ENCODE measurements at regions not wholly inside any gene's neighbourhood (a gene's known extent, or its start where the extent isn't known, plus 50 kb on each side); places are given as distances from the start of the nearest gene placed in this dataset.

- DNase-seq (ENCODE audit: low read depth in 1 of 2, low spot score in 2 of 2) (no peak), FAIRE-seq (no peak)
- H4K20me1 ChIP-seq (replicated peaks in 1 of 2; ENCODE audit: control insufficient read depth in 1 of 2, insufficient read depth in 2 of 2, low read length in 2 of 2): no peaks in the 10 kb centered on the region
- 95% methylated on average over 2 of the region's 2 CpGs; no CpG with 5 or more reads in 1 of the 2 experiments for WGBS, 2 experiments (ENCODE audit: extremely low coverage in 1 of 2, insufficient coverage in 1 of 2, insufficient read length in 1 of 2, insufficient replicate concordance in 2 of 2, low coverage in 1 of 2, low lambda C conversion rate in 2 of 2, missing lambda C conversion rate in 1 of 2)
- H3K4me1 ChIP-seq (replicated peaks in 1 of 4; ENCODE audit: control insufficient read depth in 3 of 4, insufficient read depth in 4 of 4, low read length in 3 of 4): no peaks in the 10 kb centered on the region
- POLR2A ChIA-PET (ENCODE audit: partially characterized antibody): no interaction called here
- H4K91ac ChIP-seq (replicated peaks; ENCODE audit: insufficient read length, low read length): no peak overlapping the region
- no peak overlapping the region for H2BK20ac ChIP-seq (ENCODE audit: low read length)
- no peak overlapping the region for H3K23ac ChIP-seq (ENCODE audit: insufficient read length)
- no peak overlapping the region for H3K18ac ChIP-seq (ENCODE audit: extremely low read depth, low read length)
- H2BK120ac ChIP-seq (replicated peaks; ENCODE audit: low read depth, low read length): no peak overlapping the region
- H3K9me3 ChIP-seq (ENCODE audit: insufficient read depth in 2 of 2, low read depth in 1 of 2, low read length in 1 of 2): no peaks in the 10 kb centered on the region
- no peak overlapping the region for H2AFZ ChIP-seq (ENCODE audit: low read length)
- H3K4me3 ChIP-seq (ENCODE audit: extremely low read depth in 1 of 4, insufficient read depth in 2 of 4, low read depth in 3 of 4, low read length in 4 of 4): no peak overlapping the region
- no peak overlapping the region for H2BK5ac ChIP-seq (ENCODE audit: low read depth, low read length)
- H3K79me1 ChIP-seq (ENCODE audit: low read depth, low read length): no peaks in the 10 kb centered on the region
- CTCF ChIA-PET (ENCODE audit: partially characterized antibody): no interaction called here
- H3K4ac ChIP-seq (replicated peaks; ENCODE audit: insufficient read length, low read depth, low read length): no peak overlapping the region
- no peak overlapping the region for H3K14ac ChIP-seq (ENCODE audit: insufficient read length)
- no peaks in the 10 kb centered on the region for H3K36me3 ChIP-seq (ENCODE audit: control insufficient read depth in 2 of 4, insufficient read depth in 4 of 4, low read length in 3 of 4)
- H3K27ac ChIP-seq (ENCODE audit: low read depth, low read length): no peak overlapping the region
- H3K79me2 ChIP-seq (ENCODE audit: control insufficient read depth in 1 of 2, insufficient read depth in 2 of 2, low read length in 2 of 2): no peaks in the 10 kb centered on the region
- H3K23me2 ChIP-seq (ENCODE audit: low read depth, low read length): no peaks in the 10 kb centered on the region; the same call in 1 of the 2 replicates
- H2BK12ac ChIP-seq (ENCODE audit: low read depth, low read length): no peak overlapping the region
- H3K27me3 ChIP-seq (replicated peaks in 1 of 4; ENCODE audit: control insufficient read depth in 3 of 4, extremely low read depth in 1 of 4, insufficient read depth in 3 of 4, low read length in 3 of 4): no peaks in the 10 kb centered on the region
- no peak overlapping the region for H4K5ac ChIP-seq (ENCODE audit: insufficient read length, low read depth, low read length)
- no peak overlapping the region for H3K9ac ChIP-seq (replicated peaks in 1 of 4; ENCODE audit: extremely low read depth in 1 of 4, low read depth in 3 of 4, low read length in 3 of 4)
- no peak overlapping the region for H2BK15ac ChIP-seq (ENCODE audit: low read length)
- H2AK5ac ChIP-seq (ENCODE audit: low read depth, low read length): no peak overlapping the region
- no peak overlapping the region for H3K4me2 ChIP-seq (ENCODE audit: insufficient read depth in 1 of 2, low read depth in 2 of 2, low read length in 2 of 2)
- H3K56ac ChIP-seq (replicated peaks; ENCODE audit: insufficient read length, low read depth, low read length): no peak overlapping the region
- TF ChIP-seq CEBPB (IDR thresholded peaks at IDR 0.05; ENCODE audit: low read depth, low read length) (no peak), SP1 (IDR thresholded peaks at IDR 0.05; ENCODE audit: low read depth, low read length) (no peak), ATF2 (IDR thresholded peaks at IDR 0.05; ENCODE audit: low read length) (no peak), NRF1 (IDR thresholded peaks at IDR 0.05; ENCODE audit: low read depth, low read length) (no peak), EZH2 (IDR thresholded peaks at IDR 0.05; ENCODE audit: low read depth, low read length, severe bottlenecking) (no peak), CTBP2 (IDR thresholded peaks at IDR 0.05; ENCODE audit: borderline replicate concordance, insufficient read depth, insufficient read length, low read length) (no peak), SP2 (IDR thresholded peaks at IDR 0.05; ENCODE audit: low read length) (no peak), TCF12 (IDR thresholded peaks at IDR 0.05; ENCODE audit: low read depth, low read length) (no peak), CHD1 (IDR thresholded peaks at IDR 0.05; ENCODE audit: low read depth, low read length) (no peak), POLR2AphosphoS5 (IDR thresholded peaks at IDR 0.05; ENCODE audit: low read depth, low read length) (no peak)
- H4K8ac ChIP-seq (ENCODE audit: extremely low read depth, insufficient read depth, low read length): no peak overlapping the region
Observed at GRCh38 chr3:3433711-3434110, 254.2 kb upstream of the CRBN start.

Data from H1 (cell line).